ENCODE measurements at regions not wholly inside any gene's neighbourhood (a gene's known extent, or its start where the extent isn't known, plus 50 kb on each side); places are given as distances from the start of the nearest gene placed in this dataset.

GRCh38 chr1:14039582-14040430 lies 339.8 kb downstream of the PRDM2 start:
- DNase-seq (ENCODE audit: low read depth): no peak

GRCh38 chr1:14049965-14050364 lies 350.0 kb downstream of the PRDM2 start:
- no peak for DNase-seq (ENCODE audit: low read depth)

- no peak for DNase-seq (ENCODE audit: low read depth)
Measured at GRCh38 chr1:14055442-14056223, 355.6 kb downstream of the PRDM2 start.

- DNase-seq (ENCODE audit: low read depth): no peak
Measured at GRCh38 chr1:14057640-14058039, 357.7 kb downstream of the PRDM2 start.

GRCh38 chr1:14061204-14061603 lies 361.2 kb downstream of the PRDM2 start:
- DNase-seq (ENCODE audit: low read depth): no peak

GRCh38 chr1:14061722-14062121 lies 361.7 kb downstream of the PRDM2 start:
- no peak for DNase-seq (ENCODE audit: low read depth)

- no peak for DNase-seq (ENCODE audit: low read depth)
Measured at GRCh38 chr1:14062669-14063068, 362.7 kb downstream of the PRDM2 start.

GRCh38 chr1:14064649-14065442 lies 364.9 kb downstream of the PRDM2 start:
- DNase-seq (ENCODE audit: low read depth): no peak

GRCh38 chr1:14065486-14065885 lies 365.5 kb downstream of the PRDM2 start:
- DNase-seq (ENCODE audit: low read depth): no peak

GRCh38 chr1:14067036-14067435 lies 367.0 kb downstream of the PRDM2 start:
- DNase-seq (ENCODE audit: low read depth): no peak

GRCh38 chr1:14067711-14068110 lies 367.7 kb downstream of the PRDM2 start:
- DNase-seq (ENCODE audit: low read depth): no peak

GRCh38 chr1:14071581-14071980 lies 371.6 kb downstream of the PRDM2 start:
- DNase-seq (ENCODE audit: low read depth): no peak

- no peak for DNase-seq (ENCODE audit: low read depth)
Measured at GRCh38 chr1:14080653-14081052, 380.7 kb downstream of the PRDM2 start.

- DNase-seq (ENCODE audit: low read depth): no peak
Measured at GRCh38 chr1:14082331-14082730, 382.3 kb downstream of the PRDM2 start.

- DNase-seq (ENCODE audit: low read depth): no peak
Measured at GRCh38 chr1:14083277-14083676, 383.3 kb downstream of the PRDM2 start.

- no peak for DNase-seq (ENCODE audit: low read depth)
Measured at GRCh38 chr1:14083706-14084105, 383.7 kb downstream of the PRDM2 start.

GRCh38 chr1:14090062-14090461 lies 390.1 kb downstream of the PRDM2 start:
- DNase-seq (ENCODE audit: low read depth): no peak

- no peak for DNase-seq (ENCODE audit: low read depth)
Measured at GRCh38 chr1:14090531-14090930, 390.5 kb downstream of the PRDM2 start.

GRCh38 chr1:14094611-14095400 lies 394.8 kb downstream of the PRDM2 start:
- DNase-seq (ENCODE audit: low read depth): no peak

- no peak for DNase-seq (ENCODE audit: low read depth)
Measured at GRCh38 chr1:14098294-14098913, 398.4 kb downstream of the PRDM2 start.

- no peak for DNase-seq (ENCODE audit: low read depth)
Measured at GRCh38 chr1:14100444-14100843, 400.5 kb downstream of the PRDM2 start.
